ENCODE measurements at regions not wholly inside any gene's neighbourhood (a gene's known extent, or its start where the extent isn't known, plus 50 kb on each side); places are given as distances from the start of the nearest gene placed in this dataset.

- no peak for TF ChIP-seq POLR2A (IDR thresholded peaks at IDR 0.05)
- no peak for TF ChIP-seq CTCF (IDR thresholded peaks at IDR 0.05)
These were observed 377.7 kb downstream of the CYLC2 start for GRCh38 chr9:103372828-103373227.

Data from lower leg skin (tissue), 3 donors.